ENCODE measurements at regions not wholly inside any gene's neighbourhood (a gene's known extent, or its start where the extent isn't known, plus 50 kb on each side); places are given as distances from the start of the nearest gene placed in this dataset.

DNA sequence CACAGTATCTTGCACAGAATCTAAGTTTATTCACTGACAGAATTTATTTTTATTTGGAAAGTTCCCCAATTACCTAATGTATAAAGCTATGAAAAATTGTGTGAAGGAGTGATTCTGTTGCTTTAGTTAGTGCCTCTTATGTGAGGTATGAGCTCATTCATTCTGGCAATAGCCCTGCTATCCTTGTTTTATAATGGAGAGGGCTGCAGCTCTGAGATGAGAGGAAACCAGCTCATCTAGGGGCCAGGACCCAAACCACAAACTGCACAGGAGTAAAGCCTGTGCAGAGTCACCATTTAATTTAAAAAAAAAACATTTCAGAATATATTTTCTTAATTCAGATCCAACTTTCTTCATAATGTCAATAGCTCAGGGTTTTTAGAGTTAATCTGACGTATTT, 383.0 kb downstream of the TMEM182 start:
- no peaks in the 10 kb centered on the region for H3K4me1 Mint-ChIP-seq (ENCODE audit: unreplicated experiment)
- no peak overlapping the region for H3K4me3 Mint-ChIP-seq (ENCODE audit: unreplicated experiment)
- peaks cover 2% of the 10 kb centered on the region for H3K27me3 Mint-ChIP-seq (ENCODE audit: unreplicated experiment)
- H3K9me3 Mint-ChIP-seq (ENCODE audit: unreplicated experiment): no peaks in the 10 kb centered on the region
- H3K36me3 Mint-ChIP-seq (ENCODE audit: low read depth, unreplicated experiment): peaks cover 4% of the 10 kb centered on the region
- DNase-seq (ENCODE audit: low spot score): no peak
- no peak overlapping the region for H3K27ac Mint-ChIP-seq (ENCODE audit: unreplicated experiment)
- TF ChIP-seq CTCF (IDR thresholded peaks at IDR 0.05; ENCODE audit: unreplicated experiment): no peak

DNA sequence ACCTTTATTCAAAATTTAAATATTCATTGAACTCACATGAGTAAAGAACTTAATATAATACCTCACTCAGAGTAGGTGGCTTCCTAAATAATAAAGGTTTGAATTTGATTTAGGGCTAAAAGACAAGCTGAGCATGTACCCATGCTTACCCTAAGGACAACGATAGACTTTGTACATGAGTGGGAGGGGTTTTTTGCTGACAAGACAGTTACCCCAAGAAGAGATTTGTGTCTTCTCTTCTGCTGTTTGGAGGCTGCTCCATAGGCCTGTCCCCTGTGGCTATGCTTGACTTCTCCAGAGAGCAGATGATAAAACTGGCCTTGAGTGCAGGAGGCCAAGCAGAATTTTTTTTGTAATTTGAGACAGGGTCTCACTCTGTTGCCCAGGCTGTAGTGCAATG, 383.9 kb downstream of the TMEM182 start:
- H3K4me3 Mint-ChIP-seq (ENCODE audit: unreplicated experiment): no peak overlapping the region
- no peak overlapping the region for H3K27ac Mint-ChIP-seq (ENCODE audit: unreplicated experiment)
- peaks cover 4% of the 10 kb centered on the region for H3K36me3 Mint-ChIP-seq (ENCODE audit: low read depth, unreplicated experiment)
- H3K27me3 Mint-ChIP-seq (ENCODE audit: unreplicated experiment): peaks cover 2% of the 10 kb centered on the region
- H3K4me1 Mint-ChIP-seq (ENCODE audit: unreplicated experiment): no peaks in the 10 kb centered on the region
- no peak for DNase-seq (ENCODE audit: low spot score)
- H3K9me3 Mint-ChIP-seq (ENCODE audit: unreplicated experiment): no peaks in the 10 kb centered on the region
- TF ChIP-seq CTCF (IDR thresholded peaks at IDR 0.05; ENCODE audit: unreplicated experiment): no peak

DNA sequence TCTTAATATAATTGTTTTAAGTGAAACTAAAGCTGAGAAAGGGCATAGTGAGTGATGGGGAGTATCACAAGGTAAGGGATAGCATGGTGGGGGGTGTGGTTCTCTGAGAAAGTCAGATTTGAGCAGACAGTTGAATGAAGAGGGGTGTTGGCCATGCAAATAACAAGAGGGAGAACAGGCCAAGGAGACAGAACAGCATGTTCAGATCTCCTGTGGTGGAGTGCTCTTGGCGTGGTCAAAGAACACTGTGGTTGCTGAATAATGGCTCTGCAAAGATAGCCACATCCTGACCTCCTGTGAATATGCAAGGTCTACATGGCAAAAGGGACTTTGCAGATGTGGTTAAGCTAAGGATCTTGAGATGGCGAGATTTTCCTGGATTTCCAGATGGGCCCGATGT, 389.2 kb downstream of the TMEM182 start:
- H3K27ac Mint-ChIP-seq (ENCODE audit: unreplicated experiment): no peak overlapping the region
- TF ChIP-seq CTCF (IDR thresholded peaks at IDR 0.05; ENCODE audit: unreplicated experiment): no peak
- H3K27me3 Mint-ChIP-seq (ENCODE audit: unreplicated experiment): peaks cover 4% of the 10 kb centered on the region
- H3K4me1 Mint-ChIP-seq (ENCODE audit: unreplicated experiment): no peaks in the 10 kb centered on the region
- no peak for DNase-seq (ENCODE audit: low spot score)
- no peaks in the 10 kb centered on the region for H3K36me3 Mint-ChIP-seq (ENCODE audit: low read depth, unreplicated experiment)
- H3K9me3 Mint-ChIP-seq (ENCODE audit: unreplicated experiment): no peaks in the 10 kb centered on the region
- no peak overlapping the region for H3K4me3 Mint-ChIP-seq (ENCODE audit: unreplicated experiment)

DNA sequence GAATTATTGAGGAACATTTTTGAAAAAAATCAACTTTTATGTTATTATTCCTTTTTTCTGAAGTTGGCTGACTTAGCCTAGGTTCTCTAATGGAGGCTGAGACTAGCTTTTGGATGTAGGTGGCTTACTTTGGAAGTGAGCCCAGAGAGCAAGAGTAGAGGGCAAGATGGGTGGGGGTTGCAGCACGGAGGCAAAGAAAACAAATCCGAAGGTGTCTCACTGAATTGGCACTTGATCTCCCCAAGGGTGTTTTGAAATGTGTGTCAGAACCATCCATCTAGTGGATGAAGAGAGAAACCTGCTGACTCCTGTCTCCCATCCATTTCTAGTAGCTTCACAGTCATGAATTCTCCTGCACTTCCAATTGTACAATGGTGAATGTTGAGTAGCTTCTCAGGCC, 390.7 kb downstream of the TMEM182 start:
- Mint-ChIP-seq H3K27ac (ENCODE audit: unreplicated experiment) (no peak overlapping the region), H3K27me3 (ENCODE audit: unreplicated experiment) (peaks cover 4% of the 10 kb centered on the region)

More for the DNA sequence above, 390.7 kb downstream of the TMEM182 start:
- no peak for TF ChIP-seq CTCF (IDR thresholded peaks at IDR 0.05; ENCODE audit: unreplicated experiment)
- Mint-ChIP-seq H3K9me3 (ENCODE audit: unreplicated experiment) (no peaks in the 10 kb centered on the region), H3K4me3 (ENCODE audit: unreplicated experiment) (no peak overlapping the region), H3K4me1 (ENCODE audit: unreplicated experiment) (no peaks in the 10 kb centered on the region), H3K36me3 (ENCODE audit: low read depth, unreplicated experiment) (no peaks in the 10 kb centered on the region)
- DNase-seq (ENCODE audit: low spot score): no peak
